ENCODE measurements at regions not wholly inside any gene's neighbourhood (a gene's known extent, or its start where the extent isn't known, plus 50 kb on each side); places are given as distances from the start of the nearest gene placed in this dataset.
A peak's percentile ranks its signal among the peaks of the same experiment; 100 is the strongest.

GRCh38 chr3:177749836-177750235, 552.6 kb upstream of the TBL1XR1 start:
- H3K36me3 ChIP-seq (ENCODE audit: control insufficient read depth, insufficient read depth, low read length), result no peaks in the 10 kb centered on the region
- no peak overlapping the region for H3K4me3 ChIP-seq (ENCODE audit: low read depth, low read length)
- FAIRE-seq (no peak), DNase-seq (ENCODE audit: low read depth) (peak; percentile 61)
- no peaks in the 10 kb centered on the region for H3K27me3 ChIP-seq (ENCODE audit: control insufficient read depth, insufficient read depth, low read length)
- TF ChIP-seq, protein P1, sequence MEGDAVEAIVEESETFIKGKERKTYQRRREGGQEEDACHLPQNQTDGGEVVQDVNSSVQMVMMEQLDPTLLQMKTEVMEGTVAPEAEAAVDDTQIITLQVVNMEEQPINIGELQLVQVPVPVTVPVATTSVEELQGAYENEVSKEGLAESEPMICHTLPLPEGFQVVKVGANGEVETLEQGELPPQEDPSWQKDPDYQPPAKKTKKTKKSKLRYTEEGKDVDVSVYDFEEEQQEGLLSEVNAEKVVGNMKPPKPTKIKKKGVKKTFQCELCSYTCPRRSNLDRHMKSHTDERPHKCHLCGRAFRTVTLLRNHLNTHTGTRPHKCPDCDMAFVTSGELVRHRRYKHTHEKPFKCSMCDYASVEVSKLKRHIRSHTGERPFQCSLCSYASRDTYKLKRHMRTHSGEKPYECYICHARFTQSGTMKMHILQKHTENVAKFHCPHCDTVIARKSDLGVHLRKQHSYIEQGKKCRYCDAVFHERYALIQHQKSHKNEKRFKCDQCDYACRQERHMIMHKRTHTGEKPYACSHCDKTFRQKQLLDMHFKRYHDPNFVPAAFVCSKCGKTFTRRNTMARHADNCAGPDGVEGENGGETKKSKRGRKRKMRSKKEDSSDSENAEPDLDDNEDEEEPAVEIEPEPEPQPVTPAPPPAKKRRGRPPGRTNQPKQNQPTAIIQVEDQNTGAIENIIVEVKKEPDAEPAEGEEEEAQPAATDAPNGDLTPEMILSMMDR (IDR thresholded peaks at IDR 0.05; ENCODE audit: insufficient read depth, low read length, severe bottlenecking), result no peak

DNA sequence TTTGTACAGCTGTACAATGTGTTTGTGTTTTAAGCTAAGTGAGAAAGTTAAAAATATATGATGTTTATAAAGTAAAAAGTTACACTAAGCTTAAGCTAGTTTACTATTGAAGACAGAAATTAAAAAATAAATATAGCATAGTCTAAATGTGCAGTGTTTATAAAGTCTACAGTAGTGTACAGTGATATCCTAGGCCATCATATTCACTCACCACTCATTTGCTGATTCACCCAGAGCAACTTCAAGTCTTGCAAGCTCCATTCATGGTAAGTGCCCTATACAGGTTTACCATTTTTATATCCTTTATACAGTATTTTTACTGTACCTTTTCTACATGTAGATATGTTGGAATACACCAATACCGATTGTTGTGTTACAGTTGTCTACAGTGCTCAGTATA, 553.2 kb upstream of the TBL1XR1 start:
- H3K36me3 ChIP-seq (ENCODE audit: control insufficient read depth, insufficient read depth, low read length), result no peaks in the 10 kb centered on the region
- H3K27me3 ChIP-seq (ENCODE audit: control insufficient read depth, insufficient read depth, low read length), result no peaks in the 10 kb centered on the region
- FAIRE-seq (no peak), DNase-seq (ENCODE audit: low read depth) (no peak)
- TF ChIP-seq, protein P1 (IDR thresholded peaks at IDR 0.05; ENCODE audit: insufficient read depth, low read length, severe bottlenecking), result no peak
- H3K4me3 ChIP-seq (ENCODE audit: low read depth, low read length), result no peak overlapping the region

GRCh38 chr3:177751770-177752169, 554.5 kb upstream of the TBL1XR1 start:
- FAIRE-seq (no peak), DNase-seq (ENCODE audit: low read depth) (no peak)
- Histone ChIP-seq H3K36me3 (ENCODE audit: control insufficient read depth, insufficient read depth, low read length) (no peaks in the 10 kb centered on the region), H3K4me3 (ENCODE audit: low read depth, low read length) (no peak overlapping the region), H3K27me3 (ENCODE audit: control insufficient read depth, insufficient read depth, low read length) (no peaks in the 10 kb centered on the region)
- TF ChIP-seq, protein P1 (IDR thresholded peaks at IDR 0.05; ENCODE audit: insufficient read depth, low read length, severe bottlenecking), result no peak

DNA sequence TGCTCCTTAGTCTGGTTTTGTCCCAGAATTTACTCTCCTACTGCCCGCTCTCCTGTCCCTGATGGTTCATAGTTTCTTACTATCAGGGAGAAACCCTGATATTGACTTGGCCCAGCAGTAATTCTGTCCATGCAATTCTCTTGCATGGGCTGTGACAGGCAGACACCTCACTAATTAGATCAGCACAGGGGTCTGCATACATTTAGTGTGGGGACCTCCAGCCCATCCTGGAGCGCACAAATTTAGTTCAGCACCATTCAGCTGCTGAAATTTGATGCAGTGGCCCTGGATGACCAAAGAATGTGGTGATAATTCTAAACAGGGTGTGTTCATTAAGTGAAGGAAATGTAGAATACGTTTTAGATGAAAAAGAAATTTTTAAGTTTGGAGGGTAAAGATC, 555.5 kb upstream of the TBL1XR1 start:
- DNase-seq (ENCODE audit: low read depth), result no peak
- H3K27me3 ChIP-seq (ENCODE audit: control insufficient read depth, insufficient read depth, low read length), result no peaks in the 10 kb centered on the region
- H3K36me3 ChIP-seq (ENCODE audit: control insufficient read depth, insufficient read depth, low read length), result no peaks in the 10 kb centered on the region
- FAIRE-seq, result no peak
- TF ChIP-seq, protein P1 (IDR thresholded peaks at IDR 0.05; ENCODE audit: insufficient read depth, low read length, severe bottlenecking), result no peak
- H3K4me3 ChIP-seq (ENCODE audit: low read depth, low read length), result no peak overlapping the region

DNA sequence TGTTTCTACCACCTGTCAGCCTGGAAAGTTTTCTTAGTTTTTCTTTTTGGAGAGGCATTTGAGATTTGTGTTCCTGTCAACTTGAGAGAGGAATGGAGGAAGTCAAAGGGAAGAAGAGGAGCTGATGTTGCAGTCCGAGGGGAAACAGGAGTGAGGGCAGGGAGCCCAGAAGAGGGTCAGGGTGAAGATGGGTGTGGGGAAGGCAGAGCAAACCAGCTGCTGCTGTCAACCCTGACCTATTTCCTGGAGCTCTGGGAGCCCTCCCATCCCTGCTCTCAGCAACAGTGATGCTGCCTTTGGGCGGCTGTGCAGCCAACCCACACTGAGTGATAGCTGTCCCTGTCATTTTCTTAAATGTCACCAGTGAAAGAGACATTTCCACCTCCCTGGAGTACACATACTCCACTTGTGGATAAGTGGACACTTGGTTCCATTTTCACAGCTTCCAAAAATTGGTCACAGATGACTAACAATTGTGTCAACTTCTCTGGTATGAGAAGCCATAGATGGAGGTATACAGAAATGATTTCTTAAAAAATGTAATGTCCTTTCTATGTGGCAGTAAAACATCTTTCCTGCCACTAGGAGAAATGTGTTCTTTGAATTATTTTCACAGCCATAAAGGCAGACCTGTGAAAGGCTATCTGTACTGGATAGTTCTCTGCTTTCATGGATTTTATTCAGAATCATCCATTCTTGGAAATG, 556.3 kb upstream of the TBL1XR1 start:
- Histone ChIP-seq H3K4me3 (ENCODE audit: low read depth, low read length) (no peak overlapping the region), H3K27me3 (ENCODE audit: control insufficient read depth, insufficient read depth, low read length) (no peaks in the 10 kb centered on the region), H3K36me3 (ENCODE audit: control insufficient read depth, insufficient read depth, low read length) (no peaks in the 10 kb centered on the region)
- TF ChIP-seq, protein P1 (IDR thresholded peaks at IDR 0.05; ENCODE audit: insufficient read depth, low read length, severe bottlenecking), result no peak
- DNase-seq (ENCODE audit: low read depth), result peak; percentile 50
- FAIRE-seq, result no peak

GRCh38 chr3:177754508-177754921, 557.2 kb upstream of the TBL1XR1 start:
- H3K27me3 ChIP-seq (ENCODE audit: control insufficient read depth, insufficient read depth, low read length), result no peaks in the 10 kb centered on the region
- FAIRE-seq (no peak), DNase-seq (ENCODE audit: low read depth) (peak; percentile 50)
- no peaks in the 10 kb centered on the region for H3K36me3 ChIP-seq (ENCODE audit: control insufficient read depth, insufficient read depth, low read length)
- TF ChIP-seq, protein P1 (IDR thresholded peaks at IDR 0.05; ENCODE audit: insufficient read depth, low read length, severe bottlenecking), result no peak
- H3K4me3 ChIP-seq (ENCODE audit: low read depth, low read length), result no peak overlapping the region
